ENCODE measurements at regions not wholly inside any gene's neighbourhood (a gene's known extent, or its start where the extent isn't known, plus 50 kb on each side); places are given as distances from the start of the nearest gene placed in this dataset.
A peak's percentile ranks its signal among the peaks of the same experiment; 100 is the strongest.

DNA sequence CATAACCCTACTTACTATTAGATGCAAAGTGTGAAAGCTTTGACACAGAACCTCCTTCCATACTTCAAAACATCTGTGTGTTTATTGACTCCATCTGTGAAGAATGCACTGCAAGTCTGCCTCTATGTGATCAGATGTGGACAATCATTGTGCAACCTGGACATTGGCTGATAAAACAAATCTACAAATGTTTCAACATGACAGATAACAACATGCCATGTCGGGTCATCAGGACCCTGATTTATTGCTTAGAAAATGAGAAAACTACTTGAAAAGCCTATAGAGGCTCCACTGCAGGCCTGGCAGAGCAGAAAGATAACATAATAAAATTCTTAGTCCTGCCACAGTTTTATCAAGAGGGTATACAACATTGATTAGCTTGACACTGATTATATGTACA, 1286.4 kb downstream of the GRIK2 start:
- DNase-seq, result no peak

DNA sequence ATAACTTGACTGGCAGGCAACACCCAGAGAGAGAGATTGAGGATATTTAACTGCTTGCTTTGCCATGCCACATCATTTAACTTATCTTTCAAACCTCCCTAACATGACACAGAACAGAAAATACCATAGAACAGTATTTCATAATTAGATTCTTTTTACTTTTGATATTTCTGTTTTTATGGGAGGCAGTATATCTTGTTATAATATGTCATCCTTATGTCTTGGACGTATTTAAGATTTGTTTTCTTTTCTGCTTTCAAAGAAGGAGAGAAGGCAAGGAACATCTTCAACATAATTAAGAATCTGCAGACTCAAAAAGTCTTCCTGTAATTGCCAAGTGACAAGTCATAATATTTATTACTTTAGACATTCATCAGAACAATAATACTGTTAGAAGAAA, 1283.7 kb downstream of the GRIK2 start:
- DNase-seq, result no peak

DNA sequence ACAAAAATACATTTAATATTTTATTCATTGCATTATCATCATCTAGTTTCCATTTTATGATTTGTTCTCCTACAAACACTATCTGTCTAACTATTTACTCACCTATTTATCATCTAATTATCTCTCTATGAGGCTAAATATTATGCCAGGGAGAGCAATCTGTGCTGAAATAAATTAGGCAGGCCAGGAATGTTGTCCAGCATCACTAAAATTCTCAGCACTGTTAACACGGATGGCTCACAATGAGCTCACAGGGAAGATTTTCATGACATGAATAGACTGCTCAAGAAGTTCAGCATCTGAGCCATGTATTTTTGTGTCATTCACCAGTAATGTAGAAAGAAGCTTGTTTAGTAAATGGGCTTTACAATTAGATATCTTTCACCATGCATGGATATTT, 1277.2 kb downstream of the GRIK2 start:
- DNase-seq, result no peak

DNA sequence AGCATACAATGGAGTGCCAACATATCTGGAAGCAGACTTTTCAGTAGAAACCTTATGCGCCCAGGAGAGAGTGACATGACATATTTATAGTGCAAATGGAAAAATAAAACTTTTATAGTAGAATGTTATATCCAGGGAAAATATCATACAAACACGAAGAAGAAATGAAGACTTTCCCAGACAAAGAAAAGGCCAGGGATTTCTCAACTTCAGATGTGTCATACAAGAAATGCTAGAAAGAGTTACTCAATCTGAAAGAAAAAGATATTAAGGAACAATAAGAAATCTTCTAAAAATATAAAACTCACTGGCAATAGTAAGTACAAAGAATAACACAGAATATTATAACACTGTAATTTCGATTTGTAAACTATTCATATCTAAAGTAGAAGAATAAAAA, 1269.3 kb downstream of the GRIK2 start:
- no peak for DNase-seq

DNA sequence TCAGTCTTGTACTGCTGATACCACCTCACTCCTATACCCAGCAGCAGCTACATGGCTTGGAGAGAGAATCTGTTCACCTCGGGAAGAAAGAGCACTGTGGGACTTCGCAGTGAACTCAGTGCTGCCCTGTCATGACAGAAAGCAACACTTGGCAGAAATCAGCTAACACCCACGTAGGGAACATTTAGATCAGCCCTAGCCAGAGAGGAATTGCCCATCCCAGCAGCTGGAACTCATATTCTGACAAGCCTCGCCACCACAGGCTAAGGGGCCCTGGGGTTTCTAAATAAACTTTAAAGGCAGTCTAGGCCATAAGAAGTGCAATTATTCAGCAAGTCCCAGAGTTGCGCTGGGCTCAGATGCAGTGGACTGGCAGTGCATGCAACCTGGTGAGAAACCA, 1266.8 kb downstream of the GRIK2 start:
- no peak for DNase-seq

DNA sequence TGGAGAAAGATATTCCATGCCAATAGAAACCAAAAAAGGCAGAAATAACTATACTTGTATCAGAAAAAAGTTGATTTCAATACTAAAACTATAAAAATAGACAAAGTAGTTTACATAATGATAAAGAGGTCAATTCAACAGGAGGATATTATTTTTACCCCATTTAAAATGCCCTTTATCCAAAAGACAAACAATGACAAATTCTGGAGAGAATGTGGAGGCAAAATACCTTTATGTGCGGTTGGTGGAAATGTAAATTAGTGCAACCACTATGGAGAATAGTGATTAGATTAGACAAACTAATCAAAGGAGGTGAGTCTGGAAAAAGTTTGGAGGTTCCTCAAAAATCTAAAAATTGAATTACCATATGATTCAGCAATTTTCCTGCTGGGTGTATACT, 1262.3 kb downstream of the GRIK2 start:
- DNase-seq, result no peak

DNA sequence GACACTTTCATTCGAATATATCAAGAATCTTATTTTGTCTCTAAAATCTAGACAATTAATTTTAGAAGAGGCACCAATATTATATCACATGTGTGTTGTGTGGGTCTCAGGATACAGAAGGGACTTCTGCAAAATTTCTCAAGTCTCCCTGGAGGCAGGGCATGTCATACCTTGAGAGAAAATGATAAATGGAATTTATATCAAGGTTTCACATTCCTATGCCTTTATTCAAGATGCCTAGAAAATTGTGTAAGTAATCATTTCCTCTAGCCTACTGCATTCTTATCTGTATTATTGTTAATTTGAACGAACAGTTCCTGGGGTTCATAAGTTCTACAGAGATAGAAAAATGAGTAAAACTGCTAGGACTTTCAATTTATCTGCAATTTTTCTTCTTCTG, 1247.9 kb downstream of the GRIK2 start:
- DNase-seq, result no peak

DNA sequence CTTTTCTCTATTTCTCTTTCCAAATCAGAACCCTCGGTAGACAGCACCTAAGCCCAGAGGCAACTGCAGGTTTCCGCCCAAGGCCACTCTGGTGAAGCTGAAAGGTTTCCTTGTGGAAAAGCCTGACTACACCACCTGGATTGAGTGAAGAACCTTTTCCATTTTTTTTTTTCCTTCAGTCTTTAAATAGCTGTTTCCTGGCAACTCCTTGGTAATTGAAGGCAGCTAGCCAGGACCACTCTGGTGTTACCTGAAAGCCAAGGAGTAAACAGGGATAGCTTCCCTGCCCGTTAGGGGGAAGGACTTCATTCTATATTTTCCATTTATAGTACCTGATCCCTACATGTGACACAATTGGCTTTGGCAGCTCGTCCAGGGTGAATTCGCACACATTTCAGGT, 1238.4 kb downstream of the GRIK2 start:
- no peak for DNase-seq

DNA sequence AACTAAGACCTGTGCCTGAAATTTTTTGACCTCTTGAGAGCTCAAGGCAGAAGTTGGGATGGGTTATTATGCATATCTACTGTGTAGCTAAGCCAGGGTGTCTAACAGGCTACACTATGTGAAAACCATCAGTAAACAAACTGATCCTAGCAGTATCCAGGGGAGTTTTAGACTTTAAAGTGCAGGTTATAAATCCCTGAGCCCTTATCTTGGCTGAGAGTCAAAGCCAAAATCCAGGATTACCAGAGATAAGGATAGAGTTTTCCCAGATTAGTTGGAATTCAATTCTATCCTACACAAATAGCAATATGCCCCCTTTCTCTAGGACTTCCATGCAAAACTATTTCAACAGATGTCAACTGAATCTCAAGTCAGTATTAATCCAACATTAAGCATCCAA, 1229.7 kb downstream of the GRIK2 start:
- no peak for DNase-seq

DNA sequence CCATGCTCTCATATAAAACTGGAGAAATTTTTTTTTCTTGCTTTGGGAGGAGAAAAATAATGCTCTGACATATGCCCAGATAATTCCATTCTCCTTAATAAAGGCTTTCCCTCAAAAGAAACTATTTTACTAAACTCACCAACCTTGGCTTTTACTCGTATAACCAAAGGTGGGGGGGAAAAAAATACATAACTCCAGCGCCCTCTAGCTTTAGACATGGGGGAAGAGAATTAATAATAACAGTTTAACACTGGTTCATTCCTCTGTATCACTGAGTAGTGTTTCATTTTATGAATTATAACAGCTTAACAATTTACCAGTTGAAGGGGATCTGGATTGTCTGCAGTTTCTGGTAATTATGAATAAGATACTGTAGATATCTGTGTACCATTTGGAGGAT, 1226.1 kb downstream of the GRIK2 start:
- no peak for DNase-seq

DNA sequence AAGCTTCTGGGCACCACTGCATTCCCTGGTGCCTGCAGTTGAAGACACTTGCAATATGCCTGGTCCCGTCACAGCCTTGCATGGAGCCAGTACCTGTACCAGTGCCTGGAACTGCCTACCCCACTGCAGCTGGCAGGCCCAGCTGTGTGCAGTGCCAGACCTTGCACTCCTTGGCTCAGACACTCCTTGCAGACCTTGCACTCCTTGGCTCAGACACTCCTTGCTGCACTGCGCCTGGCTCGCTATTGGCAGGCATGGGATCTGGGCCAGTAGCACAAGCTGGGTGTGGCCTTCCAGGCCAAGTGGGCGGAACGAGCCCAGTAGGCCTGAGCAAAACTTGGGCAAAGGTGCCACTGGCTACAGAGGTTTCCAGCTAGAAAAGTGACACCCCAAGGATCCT, 1189.1 kb downstream of the GRIK2 start:
- DNase-seq, result no peak

DNA sequence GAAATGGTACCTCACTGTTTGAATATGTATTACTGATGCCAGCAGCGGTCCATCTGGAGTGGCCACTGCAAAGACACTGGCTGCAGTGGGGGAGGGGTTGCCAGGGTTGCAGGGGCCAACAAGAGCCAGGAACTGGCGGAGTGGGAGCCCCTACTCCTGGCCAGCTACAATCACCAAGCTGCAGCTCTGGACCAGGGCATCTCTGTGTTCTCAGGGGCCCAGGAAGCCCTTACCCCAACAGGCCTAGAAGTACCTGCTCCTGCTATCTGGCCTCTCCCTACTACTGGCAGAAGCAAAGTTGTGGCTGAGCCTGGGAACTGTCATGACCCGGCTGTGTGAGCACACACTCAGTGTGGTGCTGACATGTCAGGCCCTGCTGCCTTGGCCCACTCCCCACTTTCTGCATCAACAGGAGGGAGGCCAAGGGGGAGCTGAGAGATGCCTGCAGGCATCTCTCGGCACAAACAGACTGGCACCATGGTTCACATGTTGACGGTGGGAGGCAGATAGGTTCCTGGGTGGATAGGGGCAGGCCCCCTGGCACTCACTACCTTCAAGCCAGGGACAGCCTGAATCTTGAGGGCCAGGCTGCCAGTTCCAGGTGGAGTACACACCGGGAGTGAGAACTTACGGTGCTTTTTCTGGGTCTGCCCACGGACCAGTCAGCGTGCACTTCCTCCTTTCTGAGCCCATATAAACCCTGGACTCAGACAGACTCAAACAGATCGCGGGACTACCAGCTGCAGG, 1188.0 kb downstream of the GRIK2 start:
- peak in 1 of 4 experiments; percentile 0 for DNase-seq

DNA sequence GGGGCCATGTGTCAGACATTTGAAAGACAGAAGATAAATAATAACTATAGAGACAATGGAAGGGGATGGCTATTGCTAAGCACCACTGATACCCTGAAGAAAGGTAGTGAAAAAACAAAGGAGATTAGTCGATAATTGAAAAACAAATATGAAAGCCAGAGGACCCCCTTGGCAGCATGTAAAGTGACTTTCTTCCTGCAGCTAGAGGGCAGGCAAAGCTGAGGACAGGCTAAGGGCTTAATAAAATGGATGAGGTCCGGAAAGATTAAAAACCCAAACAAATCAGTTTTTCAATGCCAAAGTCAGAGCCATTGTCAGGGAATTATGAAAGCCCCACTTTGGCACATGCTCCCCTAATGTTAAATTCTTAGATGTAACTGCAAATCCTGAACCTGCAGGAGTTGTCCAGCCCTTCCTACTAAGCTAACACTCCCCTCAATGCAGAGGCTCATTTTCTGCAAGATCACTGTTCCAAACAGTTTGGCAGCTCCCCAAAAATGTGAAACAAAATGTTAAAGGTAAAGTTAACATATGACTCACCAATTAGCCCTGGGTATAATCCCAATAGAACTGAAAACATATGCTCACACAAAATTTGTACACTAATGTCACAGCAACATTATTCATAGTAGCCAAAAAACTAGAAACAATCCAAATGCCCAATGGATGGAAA, 1177.9 kb downstream of the GRIK2 start:
- no peak for DNase-seq

DNA sequence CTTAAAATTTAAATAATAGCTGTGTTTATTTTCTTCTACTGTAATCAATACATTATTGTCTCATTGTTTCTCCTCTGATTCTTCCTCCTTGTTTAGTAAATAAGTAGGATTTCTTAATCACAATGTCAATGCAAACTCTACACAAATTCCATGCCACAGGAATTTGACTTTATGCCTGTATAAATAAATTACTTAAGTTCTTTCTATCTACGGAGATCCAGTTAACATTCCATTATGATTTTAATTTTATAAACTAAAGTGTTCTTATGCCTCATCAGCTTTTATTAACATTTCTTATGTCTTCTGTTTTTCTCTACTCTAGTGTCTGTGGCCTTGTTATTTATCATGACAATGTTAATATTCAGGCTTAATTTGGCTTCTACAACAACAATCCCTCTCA, 1169.2 kb downstream of the GRIK2 start:
- no peak for DNase-seq

DNA sequence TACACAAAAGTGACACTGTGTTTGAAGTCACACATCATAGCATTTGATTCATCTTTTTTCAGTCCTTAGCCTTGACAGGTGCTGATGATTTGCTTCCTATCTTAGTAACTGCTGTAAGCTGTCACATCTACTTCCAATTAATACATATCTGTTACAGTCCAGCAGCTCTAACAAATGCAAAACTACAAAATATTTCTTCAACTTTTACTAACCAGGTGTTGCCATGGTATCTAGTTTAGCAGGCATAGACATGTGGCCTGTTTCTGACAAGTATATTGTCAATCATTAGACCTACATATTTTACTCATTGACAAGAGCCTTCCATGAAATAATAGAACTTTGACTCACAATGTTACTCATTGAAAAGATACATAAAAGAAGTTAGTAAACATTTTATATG, 1159.7 kb downstream of the GRIK2 start:
- no peak for DNase-seq

DNA sequence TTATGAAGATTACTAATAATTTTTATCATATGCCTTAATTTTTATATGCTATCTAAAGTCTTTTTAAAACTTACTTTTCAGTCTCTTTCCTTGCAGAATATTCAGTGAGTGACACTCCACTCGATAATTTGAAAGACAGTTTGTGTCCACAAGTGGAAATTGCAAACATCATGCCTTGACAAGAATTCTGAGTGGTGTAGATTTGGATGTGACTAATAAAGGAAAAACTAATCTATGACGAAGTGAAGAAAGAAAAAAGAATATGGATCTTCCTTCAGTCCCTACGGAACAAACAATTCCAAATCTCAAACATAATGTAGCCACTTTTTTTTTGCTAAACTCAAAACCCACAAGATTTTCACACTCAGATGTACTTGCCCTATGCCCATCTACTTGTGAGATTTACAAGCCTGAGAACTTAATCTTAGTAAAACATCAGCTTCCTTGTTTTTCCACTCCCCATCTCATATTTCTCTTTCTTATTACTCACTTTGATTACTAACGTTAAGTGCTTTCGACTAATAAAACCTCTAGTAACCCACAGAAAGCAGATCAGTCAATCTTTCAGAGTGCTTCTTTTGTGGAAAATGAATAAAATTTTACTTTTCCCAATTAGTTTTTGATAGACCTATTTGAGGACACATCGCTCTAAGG, 1155.8 kb downstream of the GRIK2 start:
- no peak for DNase-seq

DNA sequence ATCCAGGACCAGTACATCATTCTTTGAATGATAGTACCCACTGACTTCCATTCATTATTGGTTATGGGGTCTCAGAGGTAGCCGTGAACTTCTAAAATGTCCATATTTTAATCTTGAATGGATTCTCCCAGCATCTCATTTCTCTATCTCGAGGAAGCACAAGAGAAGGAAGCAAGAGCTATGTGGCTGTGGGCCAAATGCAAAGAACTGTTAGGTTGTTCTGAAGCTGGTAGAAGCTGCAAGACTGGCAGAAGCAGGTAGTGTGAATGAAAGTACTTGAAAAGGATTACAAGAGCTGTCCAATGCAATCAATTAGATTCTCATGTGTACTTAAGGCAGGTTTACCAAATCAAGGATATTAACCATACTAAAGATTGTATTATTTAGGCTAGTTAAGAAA, 1131.8 kb downstream of the GRIK2 start:
- no peak for DNase-seq

DNA sequence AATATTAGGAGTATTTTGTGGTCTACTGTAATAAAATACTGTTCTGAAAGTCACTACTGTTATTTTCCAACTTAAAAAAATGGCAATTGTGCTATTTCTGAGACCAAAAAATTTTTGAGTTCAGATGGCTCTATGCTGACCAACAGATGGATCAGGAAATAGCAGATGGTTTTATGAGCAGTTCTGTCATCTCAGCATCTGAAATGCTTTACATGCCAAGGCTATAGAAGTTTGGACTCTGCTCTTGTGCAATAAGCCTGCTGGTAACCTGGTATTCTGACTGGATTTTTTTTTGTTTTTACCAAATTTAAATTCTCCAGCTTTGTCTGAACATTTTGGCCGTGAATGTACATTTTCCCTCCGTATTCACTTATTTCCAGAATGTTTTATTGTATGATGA, 1127.5 kb downstream of the GRIK2 start:
- DNase-seq, result no peak

DNA sequence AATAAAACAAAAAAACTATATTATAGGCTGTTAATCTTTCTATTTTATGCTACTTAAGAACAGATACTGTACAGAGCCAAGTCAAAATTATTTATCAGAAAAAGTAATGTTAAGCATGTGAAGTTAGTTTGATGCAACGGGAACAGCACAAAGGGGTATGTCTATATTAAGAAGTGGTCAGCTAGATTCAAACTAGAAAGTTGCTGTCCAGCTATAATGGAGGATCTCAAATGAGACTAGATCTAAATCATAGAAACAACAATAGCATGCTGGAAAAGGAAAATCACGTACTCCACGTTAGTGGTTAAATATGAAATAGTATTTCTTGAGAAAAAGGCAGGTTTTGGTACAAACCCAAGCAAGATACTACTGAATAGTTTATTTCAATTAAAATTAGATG, 1124.0 kb downstream of the GRIK2 start:
- DNase-seq, result no peak

DNA sequence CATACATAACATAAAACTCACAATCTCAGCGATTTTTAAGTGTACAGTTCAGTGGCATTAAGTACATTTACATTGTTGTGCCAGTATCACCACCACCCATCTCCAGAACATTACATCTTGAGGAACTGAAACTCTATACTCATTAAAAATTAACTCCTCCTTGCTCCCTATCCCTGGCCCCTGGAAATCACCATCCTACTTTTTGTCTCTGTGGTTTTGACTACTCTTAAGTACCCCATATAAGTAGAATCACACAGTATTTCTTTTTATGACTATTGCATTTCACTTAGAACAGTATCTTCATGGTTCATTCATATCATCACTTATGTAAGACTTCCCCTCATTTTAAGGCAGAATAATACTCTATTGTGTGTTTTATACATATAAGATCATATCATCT, 1108.1 kb downstream of the GRIK2 start:
- DNase-seq, result no peak

DNA sequence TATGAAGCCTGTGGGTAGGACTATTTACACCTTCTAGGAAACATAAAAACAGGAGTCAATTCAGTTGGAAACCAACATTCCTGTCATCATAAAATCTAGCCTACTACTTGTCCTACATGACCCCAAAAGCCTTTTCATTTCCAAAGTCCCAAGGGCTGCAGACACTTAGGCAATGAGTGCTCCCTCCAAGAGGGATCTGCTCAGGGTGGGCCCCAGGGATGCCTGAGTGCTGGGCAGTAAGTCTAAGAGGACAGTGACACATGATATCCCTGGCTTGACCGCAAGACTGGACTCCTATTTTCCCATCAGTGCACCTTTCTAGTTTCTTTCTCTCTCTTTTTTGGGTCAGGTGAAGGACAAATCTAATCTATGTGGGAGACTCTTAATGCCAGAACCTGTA, 1101.3 kb downstream of the GRIK2 start:
- DNase-seq, result no peak

DNA sequence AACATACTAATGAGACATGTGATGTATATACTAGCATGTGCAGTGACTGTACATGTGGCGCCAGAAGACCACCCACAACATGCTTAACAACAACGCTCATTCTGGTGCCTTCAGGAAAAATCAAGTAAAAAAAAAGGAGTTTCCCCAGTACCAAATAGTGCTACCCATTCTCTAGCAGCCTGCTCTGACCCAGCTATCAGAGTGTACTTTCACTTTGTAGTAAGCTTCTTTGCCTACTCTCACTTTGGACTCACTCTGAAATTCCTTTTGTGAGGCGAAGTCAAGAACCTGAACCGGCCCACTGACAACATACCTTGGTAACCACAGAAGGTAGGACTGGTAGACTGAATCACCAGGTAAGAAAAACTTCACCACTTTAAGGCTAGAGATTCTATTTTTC, 1100.0 kb downstream of the GRIK2 start:
- no peak for DNase-seq

DNA sequence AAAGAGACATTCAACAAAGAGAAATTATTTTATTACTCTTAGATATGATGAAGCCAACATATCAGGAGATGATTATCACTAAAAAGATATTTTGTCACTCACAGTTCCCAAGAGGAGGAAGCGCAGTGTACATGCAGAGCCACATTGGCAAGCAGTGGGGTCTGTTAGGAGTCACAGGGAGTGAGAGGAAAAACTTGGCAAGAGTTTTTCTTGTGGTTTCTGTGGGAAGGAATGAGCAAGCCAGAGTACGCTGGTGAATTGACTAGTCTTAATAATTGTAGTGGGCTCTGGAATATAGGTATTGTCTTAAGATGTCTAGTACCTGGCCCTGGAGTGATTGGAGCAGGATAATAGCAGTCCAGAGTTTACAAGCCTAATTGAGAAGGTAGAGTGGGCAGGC, 1095.2 kb downstream of the GRIK2 start:
- DNase-seq, result no peak

DNA sequence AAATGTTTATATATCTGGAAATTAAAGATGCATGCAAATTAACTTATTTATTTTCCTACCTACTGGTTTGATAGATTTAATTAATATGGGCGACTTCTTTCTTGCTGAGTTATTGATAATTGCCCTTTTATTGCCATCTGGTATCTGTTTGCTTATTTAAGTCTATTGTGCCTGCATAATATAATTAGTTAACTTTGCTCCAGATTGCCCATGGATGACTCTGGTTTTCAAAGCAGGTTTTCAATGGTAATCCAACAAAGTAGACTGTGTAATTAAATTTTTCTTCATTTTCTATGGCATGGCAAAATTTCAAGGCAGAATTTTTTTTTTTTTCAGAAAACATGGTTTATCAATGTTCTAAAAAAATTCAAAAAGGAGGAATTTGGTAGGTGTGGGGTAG, 1092.0 kb downstream of the GRIK2 start:
- DNase-seq, result no peak

Measured in activated CD4-positive, CD25-positive, alpha-beta regulatory T cell (primary cell).